BLaER1 treated with 17β-estradiol and CSF1 and Interleukin-3, amounts not matched to agents 10 nM and 100 nM (cell line): ENCODE measurements at regions not wholly inside any gene's neighbourhood (a gene's known extent, or its start where the extent isn't known, plus 50 kb on each side); places are given as distances from the start of the nearest gene placed in this dataset.

Source experiments
- H3K27ac ChIP-seq, 11 experiments: shearing (Covaris generic); formaldehyde crosslinking; 2 replicates each; pipeline ENCODE4 v1.8.1; 2022
- H3K27me3 ChIP-seq, 11 experiments: shearing (Covaris generic); formaldehyde crosslinking; 2 replicates each; pipeline ENCODE4 v1.8.1; 2022
- H3K36me3 ChIP-seq, 11 experiments: shearing (Covaris generic); formaldehyde crosslinking; 2 replicates each; pipeline ENCODE4 v1.8.1; 2022
- H3K4me1 ChIP-seq, 10 experiments: shearing (Covaris generic); formaldehyde crosslinking; 2 replicates each; pipeline ENCODE4 v1.8.1; 2022
- H3K4me2 ChIP-seq, 11 experiments: shearing (Covaris generic); formaldehyde crosslinking; 2 replicates each; pipeline ENCODE4 v1.8.1; 2022
- H3K4me3 ChIP-seq, 10 experiments: shearing (Covaris generic); formaldehyde crosslinking; 2 replicates each; pipeline ENCODE4 v1.8.1; 2022
- H3K9ac ChIP-seq, 11 experiments: shearing (Covaris generic); formaldehyde crosslinking; 2 replicates each; pipeline ENCODE4 v1.8.1; 2022
- H3K9me3 ChIP-seq, 11 experiments: shearing (Covaris generic); formaldehyde crosslinking; replicated peaks in 1 of 11; 2 replicates each; pipeline ENCODE4 v1.8.1; 2022
- H4K20me1 ChIP-seq, 11 experiments: shearing (Covaris generic); formaldehyde crosslinking; 2 replicates each; pipeline ENCODE4 v1.8.1; 2022
- Cebpa-rat ChIP-seq, 11 experiments: shearing (Covaris generic); IDR thresholded peaks; 2 replicates each; pipeline ENCODE4 v1.8.1; 2022

- Histone ChIP-seq H3K9ac (no peak overlapping the region), H3K27ac (no peak overlapping the region), H4K20me1 (no peaks in the 10 kb centered on the region), H3K4me2 (no peak overlapping the region), H3K9me3 (no peaks in the 10 kb centered on the region), H3K36me3 (no peaks in the 10 kb centered on the region), H3K4me1 (no peaks in the 10 kb centered on the region), H3K4me3 (no peak overlapping the region), H3K27me3 (no peaks in the 10 kb centered on the region)
- TF ChIP-seq Cebpa-rat (IDR thresholded peaks at IDR 0.05): no peak
Observed at GRCh38 chr13:75088915-75089314, 393.1 kb downstream of the TBC1D4 start.

- no peaks in the 10 kb centered on the region for H4K20me1 ChIP-seq
- no peak for TF ChIP-seq Cebpa-rat (IDR thresholded peaks at IDR 0.05)
- peaks cover 0 to 6% (median 0%) of the 10 kb centered on the region in 11 experiments; a peak in 1 of 22 replicates for H3K9me3 ChIP-seq
- no peak overlapping the region for H3K4me2 ChIP-seq
- no peak overlapping the region for H3K27ac ChIP-seq
- no peaks in the 10 kb centered on the region for H3K4me1 ChIP-seq
- H3K9ac ChIP-seq: no peak overlapping the region
- H3K36me3 ChIP-seq: no peaks in the 10 kb centered on the region
- no peaks in the 10 kb centered on the region for H3K27me3 ChIP-seq
- no peak overlapping the region for H3K4me3 ChIP-seq
Observed at GRCh38 chr13:75079226-75079625, 402.7 kb downstream of the TBC1D4 start.

- Histone ChIP-seq H3K4me3 (no peak overlapping the region), H3K4me2 (no peak overlapping the region), H3K4me1 (no peaks in the 10 kb centered on the region; a peak in 1 of 20 replicates), H3K9me3 (no peaks in the 10 kb centered on the region), H4K20me1 (no peaks in the 10 kb centered on the region), H3K36me3 (no peaks in the 10 kb centered on the region), H3K9ac (no peak overlapping the region), H3K27ac (no peak overlapping the region), H3K27me3 (no peaks in the 10 kb centered on the region)
- TF ChIP-seq Cebpa-rat (IDR thresholded peaks at IDR 0.05): no peak
Observed at GRCh38 chr13:75076476-75076875, 405.5 kb downstream of the TBC1D4 start.

- no peaks in the 10 kb centered on the region; a peak in 1 of 20 replicates for H3K4me1 ChIP-seq
- no peaks in the 10 kb centered on the region for H3K36me3 ChIP-seq
- no peak overlapping the region for H3K9ac ChIP-seq
- TF ChIP-seq Cebpa-rat (IDR thresholded peaks at IDR 0.05): no peak
- H4K20me1 ChIP-seq: no peaks in the 10 kb centered on the region
- no peaks in the 10 kb centered on the region for H3K27me3 ChIP-seq
- H3K4me2 ChIP-seq: no peak overlapping the region
- no peak overlapping the region for H3K4me3 ChIP-seq
- H3K27ac ChIP-seq: no peak overlapping the region
- no peaks in the 10 kb centered on the region for H3K9me3 ChIP-seq
Observed at GRCh38 chr13:75073786-75074185, 408.2 kb downstream of the TBC1D4 start.

GRCh38 chr13:75072891-75073290 lies 409.1 kb downstream of the TBC1D4 start:
- H3K4me1 ChIP-seq: no peaks in the 10 kb centered on the region; a peak in 1 of 20 replicates
- no peaks in the 10 kb centered on the region for H3K36me3 ChIP-seq
- H3K27ac ChIP-seq: no peak overlapping the region

GRCh38 chr13:75072368-75072767 lies 409.6 kb downstream of the TBC1D4 start:
- H3K27ac ChIP-seq: no peak overlapping the region
- H3K4me1 ChIP-seq: no peaks in the 10 kb centered on the region; a peak in 1 of 20 replicates
- H3K4me3 ChIP-seq: no peak overlapping the region
- no peaks in the 10 kb centered on the region for H3K9me3 ChIP-seq
- H4K20me1 ChIP-seq: no peaks in the 10 kb centered on the region
- no peak for TF ChIP-seq Cebpa-rat (IDR thresholded peaks at IDR 0.05)
- no peak overlapping the region for H3K4me2 ChIP-seq
- no peak overlapping the region for H3K9ac ChIP-seq
- H3K36me3 ChIP-seq: no peaks in the 10 kb centered on the region
- H3K27me3 ChIP-seq: no peaks in the 10 kb centered on the region

More at GRCh38 chr13:75072891-75073290, 409.1 kb downstream of the TBC1D4 start:
- H3K9ac ChIP-seq: no peak overlapping the region
- no peaks in the 10 kb centered on the region for H3K9me3 ChIP-seq
- H3K4me2 ChIP-seq: no peak overlapping the region
- H3K27me3 ChIP-seq: no peaks in the 10 kb centered on the region
- TF ChIP-seq Cebpa-rat (IDR thresholded peaks at IDR 0.05): no peak
- no peak overlapping the region for H3K4me3 ChIP-seq
- H4K20me1 ChIP-seq: no peaks in the 10 kb centered on the region

- no peak overlapping the region for H3K4me3 ChIP-seq
- H3K27ac ChIP-seq: no peak overlapping the region
- no peak overlapping the region for H3K9ac ChIP-seq
- no peak for TF ChIP-seq Cebpa-rat (IDR thresholded peaks at IDR 0.05)
- H3K27me3 ChIP-seq: no peaks in the 10 kb centered on the region
- H3K4me1 ChIP-seq: no peaks in the 10 kb centered on the region; a peak in 1 of 20 replicates
- H4K20me1 ChIP-seq: no peaks in the 10 kb centered on the region
- H3K36me3 ChIP-seq: no peaks in the 10 kb centered on the region
- no peaks in the 10 kb centered on the region for H3K9me3 ChIP-seq
- H3K4me2 ChIP-seq: 0 out of 22 replicates have a peak overlapping the region, but pooled peaks of 1 of the 11 experiments have one; percentile 14
Observed at GRCh38 chr13:75071796-75072195, 410.2 kb downstream of the TBC1D4 start.

GRCh38 chr13:75071395-75071794 lies 410.6 kb downstream of the TBC1D4 start:
- H3K4me3 ChIP-seq: no peak overlapping the region
- 0 out of 22 replicates have a peak overlapping the region, but pooled peaks of 1 of the 11 experiments have one; percentile 14 for H3K4me2 ChIP-seq
- H3K9me3 ChIP-seq: no peaks in the 10 kb centered on the region
- no peaks in the 10 kb centered on the region; a peak in 1 of 20 replicates for H3K4me1 ChIP-seq
- H3K9ac ChIP-seq: no peak overlapping the region
- no peaks in the 10 kb centered on the region for H3K36me3 ChIP-seq
- no peaks in the 10 kb centered on the region for H3K27me3 ChIP-seq
- H3K27ac ChIP-seq: no peak overlapping the region
- no peak for TF ChIP-seq Cebpa-rat (IDR thresholded peaks at IDR 0.05)
- H4K20me1 ChIP-seq: no peaks in the 10 kb centered on the region

GRCh38 chr13:75061909-75062308 lies 420.1 kb downstream of the TBC1D4 start:
- Histone ChIP-seq H3K36me3 (no peaks in the 10 kb centered on the region), H3K27me3 (no peaks in the 10 kb centered on the region), H3K9ac (no peak overlapping the region), H4K20me1 (no peaks in the 10 kb centered on the region), H3K4me1 (no peaks in the 10 kb centered on the region), H3K9me3 (no peaks in the 10 kb centered on the region), H3K4me3 (no peak overlapping the region), H3K27ac (no peak overlapping the region), H3K4me2 (no peak overlapping the region)
- no peak for TF ChIP-seq Cebpa-rat (IDR thresholded peaks at IDR 0.05)

- no peaks in the 10 kb centered on the region for H3K9me3 ChIP-seq
- TF ChIP-seq Cebpa-rat (IDR thresholded peaks at IDR 0.05): no peak
- no peaks in the 10 kb centered on the region for H4K20me1 ChIP-seq
- no peak overlapping the region for H3K4me3 ChIP-seq
- no peak overlapping the region for H3K4me2 ChIP-seq
- H3K27me3 ChIP-seq: no peaks in the 10 kb centered on the region
- no peaks in the 10 kb centered on the region for H3K36me3 ChIP-seq
- H3K9ac ChIP-seq: no peak overlapping the region
- no peaks in the 10 kb centered on the region for H3K4me1 ChIP-seq
- H3K27ac ChIP-seq: no peak overlapping the region
Observed at GRCh38 chr13:75055296-75055695, 426.7 kb downstream of the TBC1D4 start.
